Left renal pelvis (tissue), 4 donors: ENCODE measurements at regions not wholly inside any gene's neighbourhood (a gene's known extent, or its start where the extent isn't known, plus 50 kb on each side); places are given as distances from the start of the nearest gene placed in this dataset.

Source experiments
- DNase-seq, 4 donors: peaks; one replicate each; pipeline ENCODE4 v3.0.0-alpha.2; 2013; ENCODE audit warnings: low read depth in 4 of 4, low spot score in 3 of 4

DNA sequence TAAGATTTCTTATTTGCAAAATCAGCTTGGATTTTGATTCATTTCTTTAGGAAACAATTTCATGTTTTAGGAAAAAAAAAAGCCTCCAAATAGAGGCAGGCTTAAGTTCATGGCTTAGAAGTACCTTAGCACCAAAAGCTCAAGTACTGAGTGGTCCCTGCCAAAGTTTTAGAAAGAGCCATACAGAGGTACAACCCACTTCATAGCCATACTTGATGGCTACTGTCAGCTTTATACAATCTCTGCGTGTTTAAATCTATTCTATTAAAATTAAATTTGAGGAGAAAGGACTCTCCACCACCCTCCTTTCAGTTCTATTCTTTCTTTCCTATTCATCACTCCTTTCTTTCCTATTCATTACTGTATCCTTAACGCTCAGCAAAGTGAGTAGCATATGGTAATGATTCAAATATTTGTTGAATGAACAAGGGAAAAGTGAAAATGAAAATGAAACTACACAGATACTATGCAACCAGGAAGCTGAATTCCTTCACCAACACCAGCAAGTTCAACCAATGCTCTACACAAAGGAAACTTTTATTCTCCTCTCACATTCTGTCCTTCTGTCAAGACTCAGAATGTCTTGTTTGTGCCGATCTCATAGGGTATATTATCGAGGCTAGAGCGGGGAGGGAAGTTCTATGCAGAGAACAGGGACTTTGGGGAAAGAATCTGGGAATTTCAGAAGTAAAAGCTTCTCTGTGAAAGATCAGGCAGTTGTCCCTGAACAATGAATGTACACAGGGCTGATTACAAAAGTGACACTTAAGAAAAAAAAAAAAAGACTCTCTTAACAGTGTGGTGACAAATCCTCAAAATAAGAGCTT, 138.6 kb upstream of the SPEF2 start:
- no peak for DNase-seq

DNA sequence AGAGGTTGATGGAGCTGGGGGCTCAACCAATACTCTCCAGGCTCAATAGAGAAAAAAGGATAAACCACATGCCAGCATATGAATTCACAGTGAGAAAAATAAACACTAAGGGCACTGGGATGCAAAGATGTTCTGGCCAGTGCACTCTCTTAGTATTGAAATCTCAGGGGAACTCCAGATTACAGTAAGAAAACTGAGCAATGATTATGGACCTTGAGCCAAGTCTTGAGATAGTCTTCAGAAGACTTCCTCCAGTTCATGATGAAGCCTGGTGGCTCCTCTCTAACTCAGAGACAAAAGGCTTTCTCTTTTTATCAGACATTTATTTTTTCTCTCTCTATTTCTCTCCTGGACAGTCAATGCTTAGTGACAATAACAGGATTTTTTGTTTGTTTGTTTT, 139.8 kb upstream of the SPEF2 start:
- DNase-seq, result no peak

DNA sequence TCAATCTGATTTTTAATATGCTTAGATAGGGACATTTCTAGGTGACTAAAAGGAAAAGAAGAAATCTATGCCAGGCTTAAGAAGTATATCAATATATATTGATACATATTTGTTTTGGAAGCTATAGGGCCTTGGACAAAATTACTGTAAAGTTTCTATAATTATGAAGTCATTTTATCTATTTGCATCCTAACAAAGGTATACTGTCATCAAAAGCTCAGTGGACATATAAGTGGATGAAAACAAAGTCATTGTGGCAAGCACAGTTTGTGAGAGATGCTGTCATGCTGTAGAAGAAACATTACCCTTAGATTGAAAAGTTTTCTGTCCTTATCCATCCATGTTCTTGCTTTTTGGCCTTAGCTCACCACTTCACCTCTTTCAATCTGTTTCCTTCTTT, 140.3 kb upstream of the SPEF2 start:
- DNase-seq, result no peak

DNA sequence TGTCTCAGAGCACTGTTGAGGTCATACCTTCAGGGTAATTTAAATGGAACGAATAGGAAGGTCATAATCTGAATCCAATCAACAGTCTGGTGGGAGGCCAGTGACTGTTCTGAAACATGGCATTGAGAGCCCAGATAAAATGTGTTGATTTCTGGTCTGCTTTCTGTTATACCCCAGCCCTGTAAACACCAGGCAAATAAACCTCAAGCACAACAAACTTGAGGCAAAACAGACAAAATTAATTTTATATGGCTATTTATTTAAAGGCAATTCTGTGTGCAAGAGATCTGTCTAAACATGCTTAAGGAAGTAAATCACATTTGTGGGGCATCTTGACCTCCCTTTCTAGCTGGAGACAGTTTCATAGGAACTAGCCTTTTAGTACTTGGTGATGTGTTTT, 140.9 kb upstream of the SPEF2 start:
- DNase-seq, result peak; percentile 58 to 72 (median 65)

DNA sequence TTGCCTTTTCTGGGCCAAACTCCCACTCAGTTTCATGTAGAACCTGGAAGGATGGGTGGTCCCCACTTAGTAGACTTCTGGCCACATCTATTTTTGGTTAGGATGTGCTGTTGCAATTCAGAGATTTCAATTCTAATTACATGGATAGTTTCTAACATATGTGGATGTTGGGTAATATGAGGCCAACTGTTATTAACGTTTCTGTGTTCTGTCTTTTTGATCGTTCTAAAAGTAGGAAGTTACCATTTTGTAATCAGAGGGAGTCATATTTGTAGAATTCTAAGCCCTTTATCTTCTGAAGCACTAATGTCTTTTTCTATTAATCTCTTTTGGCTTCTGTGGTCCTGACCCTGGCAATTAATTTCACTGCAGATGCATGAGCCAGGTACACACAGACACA, 141.6 kb upstream of the SPEF2 start:
- no peak for DNase-seq

DNA sequence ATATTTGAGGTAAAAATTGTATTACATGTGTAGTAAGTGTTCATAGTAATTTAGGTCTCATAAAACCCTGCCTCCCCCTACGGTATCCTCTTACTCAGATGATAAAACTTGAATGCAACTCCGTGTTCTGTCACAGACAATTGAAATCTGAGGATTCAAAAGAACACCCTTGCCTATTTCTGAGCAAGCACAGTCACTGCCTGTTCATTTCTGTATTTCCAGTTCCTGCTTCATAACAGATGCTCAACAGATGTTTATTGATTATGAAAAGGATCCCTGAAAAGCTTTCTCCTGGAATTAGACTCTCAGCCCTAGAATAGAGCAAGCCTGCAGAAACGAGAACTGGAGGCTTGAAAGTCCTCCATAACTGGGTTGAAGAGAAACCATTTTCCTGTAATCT, 144.1 kb upstream of the SPEF2 start:
- no peak for DNase-seq

DNA sequence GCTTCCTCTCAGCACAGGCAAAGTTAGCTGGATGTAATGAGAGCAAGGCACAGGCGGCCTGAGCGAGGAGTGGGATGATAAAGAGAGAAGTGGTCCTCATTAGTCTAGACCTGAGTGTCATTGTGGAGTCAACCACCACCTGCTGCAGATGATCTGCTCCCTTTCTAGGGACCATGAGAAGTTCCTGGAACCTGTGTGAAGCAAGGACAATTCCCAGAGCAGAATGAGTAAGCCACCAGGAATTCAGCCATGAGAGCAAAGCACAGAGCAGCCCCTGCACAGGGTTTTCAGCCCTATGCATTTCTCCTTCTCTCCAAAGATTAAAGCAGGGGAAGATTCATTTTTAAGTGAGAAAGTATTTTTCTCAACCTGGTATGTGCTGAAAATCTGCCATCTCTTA, 146.8 kb upstream of the SPEF2 start:
- no peak for DNase-seq

DNA sequence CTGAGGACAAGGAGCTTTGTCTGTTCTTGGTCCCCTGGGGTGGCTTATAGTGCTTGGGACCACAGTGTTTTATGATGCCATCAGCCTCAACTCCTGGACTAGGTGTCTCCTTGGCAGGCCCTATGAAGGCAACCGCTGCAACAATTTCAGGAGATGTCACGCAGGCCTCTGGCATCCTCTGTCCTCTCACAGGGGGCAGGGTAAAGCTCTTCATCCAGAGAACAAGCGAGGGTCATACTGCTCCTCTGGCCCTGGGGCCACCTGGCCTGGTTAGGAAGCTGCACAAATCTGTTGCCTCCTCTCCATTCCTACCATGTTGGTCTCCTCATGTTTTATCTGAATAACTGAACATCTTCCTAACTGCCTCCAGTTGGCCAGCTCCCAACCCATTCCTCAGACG, 148.9 kb upstream of the SPEF2 start:
- no peak for DNase-seq

DNA sequence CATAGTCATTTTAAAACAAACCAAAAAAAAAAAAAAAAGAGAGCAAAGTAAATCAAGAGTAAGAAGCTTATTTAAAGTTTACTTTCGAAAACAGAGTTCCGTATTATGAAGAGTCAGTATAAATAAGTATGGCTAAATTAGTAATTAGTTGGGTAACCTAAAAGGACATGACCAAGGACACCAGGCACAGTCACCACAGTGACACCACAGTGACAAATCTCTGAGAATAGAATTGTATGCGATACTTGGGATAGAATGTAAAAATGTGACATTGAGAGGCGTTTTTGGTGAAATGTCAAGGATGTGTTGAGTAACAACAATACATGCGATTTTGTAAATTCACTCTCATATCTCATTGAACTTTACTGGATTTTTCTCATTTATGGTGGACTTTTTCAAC, 150.9 kb upstream of the SPEF2 start:
- DNase-seq, result no peak

DNA sequence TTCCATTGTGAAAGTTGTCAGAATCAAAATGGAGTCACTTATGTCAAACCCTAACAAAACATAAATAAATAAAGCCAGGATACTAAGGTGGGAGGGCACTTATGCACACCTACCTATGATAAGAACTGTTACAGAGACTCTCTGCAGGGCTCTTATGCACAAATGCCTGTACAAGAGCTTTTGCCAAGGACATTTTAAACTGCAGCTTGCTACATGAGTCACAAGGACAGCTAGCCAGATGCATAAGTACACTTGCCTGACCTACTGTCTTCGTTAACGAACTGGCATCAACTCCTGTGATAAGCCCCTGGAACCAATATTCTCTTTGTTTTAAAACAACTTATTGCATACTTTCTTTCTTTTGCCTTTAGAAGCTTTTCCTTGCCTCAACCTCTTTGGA, 152.9 kb upstream of the SPEF2 start:
- DNase-seq, result no peak

DNA sequence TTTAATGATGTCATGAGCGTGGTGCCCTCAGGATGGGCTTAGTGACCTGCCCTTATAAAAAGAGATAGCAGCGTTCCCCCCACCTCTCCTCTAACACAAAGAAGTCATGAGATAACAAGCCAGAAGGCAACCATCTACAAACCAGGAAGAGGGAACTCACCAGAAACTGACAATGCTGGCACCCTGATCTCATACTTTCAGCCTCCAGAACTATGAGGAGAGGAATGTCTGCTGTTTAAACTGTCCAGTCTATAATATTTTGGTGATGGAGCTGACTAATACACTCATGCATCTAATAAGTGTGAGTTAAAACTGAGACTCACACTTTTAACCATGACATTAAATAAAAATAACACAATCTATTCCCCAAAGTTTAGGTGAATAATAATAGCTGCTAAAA, 156.1 kb upstream of the SPEF2 start:
- DNase-seq, result no peak

DNA sequence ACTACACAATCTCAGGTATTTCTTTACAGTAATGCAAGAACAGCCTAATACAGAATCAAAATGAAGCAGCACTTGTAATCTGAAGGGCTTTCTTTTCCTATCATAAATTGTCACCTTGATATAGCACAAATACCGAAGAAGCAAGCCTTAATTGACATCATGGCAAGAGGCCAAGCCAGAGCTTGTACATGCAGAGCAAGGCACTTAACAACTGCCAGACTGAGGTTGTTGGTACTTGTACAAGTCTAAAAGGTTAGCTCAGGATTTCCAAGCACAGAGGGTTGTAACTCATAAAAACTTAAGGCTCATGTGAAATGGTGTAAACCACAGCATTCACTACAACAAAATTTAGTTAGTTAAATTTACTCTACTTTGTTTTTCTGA, 158.8 kb upstream of the SPEF2 start:
- DNase-seq, result no peak

DNA sequence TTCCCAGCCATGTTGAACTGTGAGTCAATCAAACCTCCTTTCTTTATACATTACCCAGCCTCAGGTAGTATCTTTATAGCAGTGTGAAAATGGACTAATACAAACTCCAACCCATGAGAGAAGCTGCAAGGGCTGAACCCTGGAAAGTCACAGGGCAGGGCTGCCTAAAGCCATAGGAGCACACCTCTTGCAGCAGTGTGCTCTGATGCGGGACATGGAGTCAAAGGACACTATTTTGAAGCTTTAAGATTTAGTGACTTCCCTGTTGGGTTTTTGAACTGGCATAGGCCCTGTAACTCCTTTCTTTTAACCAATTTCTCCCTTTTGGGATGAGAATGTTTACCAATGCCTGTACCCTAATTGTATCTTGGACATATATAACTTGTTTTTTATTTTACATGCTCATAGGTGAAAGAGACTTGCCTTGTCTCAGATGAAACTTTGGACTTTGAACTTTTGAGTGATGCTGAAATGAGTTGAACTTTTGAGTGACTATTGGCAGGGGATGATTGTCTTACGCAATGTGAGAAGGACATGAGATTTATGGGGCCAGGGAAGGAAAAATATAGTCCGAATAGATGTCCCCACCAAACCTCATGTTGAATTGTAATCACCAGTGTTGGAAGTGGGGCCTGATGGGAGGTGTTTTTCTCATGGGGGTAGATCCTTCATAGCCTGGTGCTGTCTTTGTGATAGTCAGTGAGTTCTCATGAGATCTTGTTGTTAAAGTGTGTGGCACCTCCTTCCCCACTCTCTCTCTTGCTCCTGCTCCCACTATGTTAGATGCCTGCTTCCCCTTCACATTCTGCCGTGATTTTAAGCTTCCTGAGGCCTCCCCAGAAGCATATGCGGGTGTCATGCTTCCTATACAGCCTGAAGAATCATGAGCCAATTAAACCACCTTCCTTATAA, 159.5 kb upstream of the SPEF2 start:
- DNase-seq, result no peak

DNA sequence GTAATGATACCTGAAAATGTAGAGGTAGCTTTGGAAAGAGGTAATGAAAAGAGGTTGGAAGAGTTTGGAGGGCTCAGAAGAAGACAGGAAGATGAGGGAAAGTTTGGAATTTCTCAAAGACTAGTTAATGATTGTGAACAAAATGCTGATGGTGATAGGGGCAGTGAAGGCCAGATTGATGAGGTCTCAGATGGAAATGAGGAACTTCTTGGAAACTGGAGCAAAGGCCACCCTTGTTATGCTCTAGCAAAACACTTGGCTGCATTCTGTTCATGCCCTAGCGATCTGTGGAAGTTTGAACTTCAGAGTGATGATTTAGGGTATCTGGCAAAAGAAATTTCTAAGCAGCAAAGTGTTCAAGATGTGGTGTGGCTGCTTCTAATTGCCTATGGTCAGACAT, 161.2 kb upstream of the SPEF2 start:
- DNase-seq, result no peak

DNA sequence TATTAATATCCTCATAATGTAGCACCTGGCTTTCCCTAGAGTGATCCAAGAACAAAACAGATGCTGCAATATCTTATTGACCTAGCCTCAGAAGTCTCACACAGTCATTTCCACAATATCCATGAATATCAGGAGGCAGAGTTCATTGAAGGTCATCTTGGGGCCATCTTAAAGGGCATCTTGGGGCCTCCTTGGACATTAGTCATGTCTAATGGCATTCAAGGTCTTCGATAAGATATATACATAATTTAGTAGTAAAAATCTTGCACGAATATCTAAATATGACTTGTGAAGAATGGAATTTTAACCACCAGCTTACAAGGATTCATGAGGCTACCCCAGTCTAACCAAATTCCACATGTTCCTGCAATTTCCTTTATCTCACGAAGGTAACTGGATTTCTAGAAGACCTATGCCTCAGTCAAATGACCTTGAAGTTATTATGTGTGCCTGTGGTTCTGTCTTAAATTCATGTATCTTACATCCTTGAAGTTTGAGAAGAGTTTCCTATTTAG, 163.6 kb upstream of the SPEF2 start:
- no peak for DNase-seq

DNA sequence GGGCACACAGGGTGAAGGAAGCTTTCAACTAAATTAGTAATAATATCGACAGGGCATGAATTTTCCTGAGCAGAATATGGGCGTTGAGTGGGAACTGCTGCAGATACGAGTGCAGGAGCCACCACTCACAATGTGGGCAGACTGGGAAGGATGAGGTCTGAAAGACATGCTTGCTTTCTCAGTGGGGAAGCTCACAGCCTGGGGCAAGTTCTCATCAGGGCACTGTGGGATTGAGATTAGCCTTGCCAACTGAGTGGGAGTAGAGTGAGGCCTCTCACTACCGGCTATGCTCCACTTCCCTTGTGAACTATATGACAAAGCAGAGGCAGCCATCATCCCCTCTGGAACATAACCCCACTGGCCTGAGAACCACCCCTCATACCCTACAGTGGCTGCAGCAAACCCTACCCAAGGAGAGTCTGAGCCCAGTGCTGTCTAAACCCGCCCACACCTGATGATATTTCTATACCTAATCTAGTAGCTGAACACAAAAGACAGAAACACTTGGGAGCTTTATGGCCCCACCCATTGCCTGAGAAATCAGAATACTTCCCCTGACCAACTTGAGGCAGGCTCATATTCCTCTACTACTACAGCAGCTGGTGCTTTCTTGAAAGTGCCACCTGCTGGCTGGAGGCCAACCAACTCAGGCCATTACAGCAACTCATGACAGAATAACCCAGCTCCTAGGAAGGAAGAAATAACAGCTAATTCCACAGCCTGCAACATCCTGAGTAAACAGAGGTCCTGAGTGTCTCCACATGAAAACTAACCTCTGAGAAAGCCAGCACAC, 173.7 kb upstream of the SPEF2 start:
- no peak for DNase-seq

DNA sequence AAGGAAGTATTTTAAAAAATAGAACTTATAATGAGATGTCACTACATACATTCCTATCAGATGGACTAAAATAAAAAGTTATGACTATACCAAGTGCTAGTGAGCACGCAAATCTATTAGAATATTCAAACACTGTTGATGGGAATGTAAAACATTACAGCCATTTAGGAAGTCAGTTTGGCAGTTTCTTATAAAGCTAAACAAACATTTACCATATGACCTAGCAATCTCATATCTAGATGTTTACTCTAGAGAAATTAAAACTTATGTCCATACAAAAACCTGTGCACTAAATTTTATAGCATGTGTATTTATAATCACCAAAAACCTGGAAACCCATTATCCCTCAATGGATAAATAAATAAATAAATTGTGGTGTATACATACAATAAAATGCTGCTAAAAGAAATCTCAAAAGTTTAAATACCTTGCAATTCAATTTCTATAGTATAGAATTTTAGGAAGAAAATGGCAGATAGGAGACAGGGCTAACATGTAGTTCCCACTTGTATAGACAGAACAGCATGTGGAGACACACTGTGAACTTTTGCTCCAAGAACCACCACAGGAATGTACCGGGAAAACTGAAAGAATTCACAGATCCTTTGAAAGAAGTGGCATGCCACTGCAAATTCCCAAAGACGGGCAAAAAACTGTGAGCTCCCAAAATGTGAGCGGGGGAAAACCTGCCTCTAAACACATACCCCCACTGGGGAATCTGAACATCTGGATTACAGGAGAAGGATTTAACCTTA, 174.6 kb upstream of the SPEF2 start:
- no peak for DNase-seq

DNA sequence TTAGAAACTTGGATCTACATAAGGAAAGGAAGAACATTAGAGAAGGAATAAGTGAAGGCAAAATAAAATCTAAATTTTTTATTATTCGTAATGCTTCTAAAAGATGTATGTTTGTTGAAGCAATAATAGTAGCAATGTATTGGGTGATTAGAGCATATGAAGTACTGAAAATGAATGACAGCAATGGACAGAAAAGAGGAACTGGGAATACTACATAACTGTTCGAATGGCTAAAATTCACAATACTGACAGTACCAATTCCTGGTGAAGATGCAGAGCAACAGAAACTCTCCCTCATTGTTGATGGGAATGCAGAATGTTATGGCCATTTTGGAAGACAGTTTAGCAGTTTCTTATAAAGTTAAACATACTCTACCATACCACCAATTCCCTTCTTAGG, 177.3 kb upstream of the SPEF2 start:
- DNase-seq, result no peak

DNA sequence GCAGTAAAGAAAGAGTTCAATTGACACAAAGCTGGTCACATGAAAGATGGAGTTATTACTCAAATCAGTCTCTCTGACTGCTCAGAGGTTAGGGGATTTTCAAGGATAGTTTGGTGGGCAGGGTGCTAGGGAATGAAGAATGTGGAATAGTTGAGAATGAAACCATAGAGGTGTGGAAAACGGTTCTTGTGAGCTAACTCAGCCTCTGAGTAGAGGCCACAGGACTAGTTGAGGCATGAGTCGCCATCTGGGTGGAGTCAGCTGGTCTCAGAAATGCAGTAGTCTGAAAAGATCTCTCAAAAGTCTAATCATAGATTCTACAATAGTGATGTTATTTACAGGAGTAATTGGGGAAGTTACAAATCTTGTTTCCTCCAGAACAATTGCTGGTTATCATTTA, 178.9 kb upstream of the SPEF2 start:
- DNase-seq, result no peak

DNA sequence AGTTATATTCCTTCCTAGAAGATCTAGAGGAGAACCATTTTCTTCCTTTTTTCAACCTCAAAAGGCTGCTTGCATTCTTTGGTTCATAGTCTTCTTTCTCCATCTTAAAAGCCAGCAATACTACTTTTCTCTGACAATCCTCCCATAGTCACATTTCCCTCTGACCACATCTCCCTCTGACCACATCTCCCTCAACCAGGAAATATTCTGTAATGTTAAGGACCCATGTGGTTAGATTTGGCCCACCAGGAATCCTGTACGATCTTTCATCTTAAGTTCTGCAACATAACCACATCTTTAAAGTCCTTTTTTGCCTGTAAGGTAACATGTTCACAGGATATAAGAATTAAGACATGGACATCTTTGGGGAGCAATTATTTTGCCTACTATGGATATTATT, 179.4 kb upstream of the SPEF2 start:
- DNase-seq, result no peak
